K562 (cell line): ENCODE measurements at regions not wholly inside any gene's neighbourhood (a gene's known extent, or its start where the extent isn't known, plus 50 kb on each side); places are given as distances from the start of the nearest gene placed in this dataset.
A peak's percentile ranks its signal among the peaks of the same experiment; 100 is the strongest.

Experiments
- ATAC-seq: fragments of 200-7000 bp; cut with Tn5 transposase; 3 replicates; pipeline ENCODE4 v1.9.1; 2020; ENCODE audit warnings: moderate library complexity
- BruUV-seq: library from RNA; stranded (reverse); fragments of 400-500 nt; replicated peaks from 2 replicates; lab custom pipeline; 2021; lab: Mats Ljungman, UMichigan
- CTCF ChIA-PET: fragments of 300-600 bp; formaldehyde crosslinking; extraction: SDS; loops from one replicate; lab custom pipeline; 2021; ENCODE audit warnings: low intra/inter-chr PET ratio; lab: Yijun Ruan, JAX
- POLR2A ChIA-PET: fragments of 300-600, 350-650 bp; sonication (Branson Sonifier 250); formaldehyde crosslinking; extraction: SDS; loops from one replicate; lab custom pipeline; 2021; ENCODE audit warnings: antibody characterized with exemption, inconsistent platforms; lab: Yijun Ruan, JAX
- DNase-seq, 4 experiments: peaks; one replicate each; pipeline versions ENCODE4 v3.0.0 to v3.0.0-alpha.2; 2011 to 2018; ENCODE audit warnings: low spot score in 3 of 4, mixed read lengths in 3 of 4; ENCODE audit errors: extremely low read depth in 1 of 4
- FAIRE-seq: peaks from 2 replicates; lab custom pipeline; 2011; peaks lifted over from hg19 to GRCh38; lab: Jason Lieb, UNC
- H2AFZ ChIP-seq: 2 replicates; pipeline ENCODE4 v1.6.0; 2011; ENCODE audit warnings: low read depth, low read length, control low read depth, inconsistent platforms
- H3K27ac ChIP-seq: fragments of 200-600 bp; 3 replicates; pipeline ENCODE4 v1.8.0; 2011; ENCODE audit warnings: low read depth, mild to moderate bottlenecking, control low read depth, inconsistent platforms, low read length, moderate library complexity, mixed read lengths; ENCODE audit errors: extremely low read depth
- H3K27me3 ChIP-seq, 2 experiments: fragments of 300-600 bp in 1 of 2; 2 replicates in 1 of 2; 3 replicates in 1 of 2; pipeline versions ENCODE4 v1.6.0 to v1.8.0; 2011; ENCODE audit warnings: inconsistent platforms in 2 of 2, low read length in 2 of 2, mild to moderate bottlenecking in 1 of 2, mixed read lengths in 1 of 2, moderate library complexity in 1 of 2; ENCODE audit not compliant: control insufficient read depth in 2 of 2, insufficient read depth in 2 of 2
- H3K36me3 ChIP-seq: fragments of 300-600 bp; 3 replicates; pipeline ENCODE4 v1.8.0; 2011; ENCODE audit warnings: mild to moderate bottlenecking, low read length, inconsistent platforms; ENCODE audit not compliant: control insufficient read depth, insufficient read depth
- H3K4me1 ChIP-seq, 2 experiments: fragments of 200-600 bp in 1 of 2; replicated peaks in 1 of 2; 2 replicates in 1 of 2; 3 replicates in 1 of 2; pipeline versions ENCODE4 v1.5.1 to v1.8.0; 2011; ENCODE audit warnings: inconsistent platforms in 2 of 2, low read length in 2 of 2, mild to moderate bottlenecking in 1 of 2, mixed read lengths in 1 of 2, moderate library complexity in 1 of 2; ENCODE audit not compliant: control insufficient read depth in 2 of 2, insufficient read depth in 2 of 2
- H3K4me2 ChIP-seq: 2 replicates; pipeline ENCODE4 v1.6.1; 2011; ENCODE audit warnings: low read length, control low read depth, inconsistent platforms, mixed read lengths; ENCODE audit not compliant: insufficient read depth
- H3K4me3 ChIP-seq: fragments of 200-600 bp; sonication (generic), shearing (Covaris generic); 2 replicates; pipeline ENCODE4 v1.5.1; 2016; ENCODE audit warnings: control low read depth, inconsistent platforms
- H3K79me2 ChIP-seq: fragments of 200-600 bp; 3 replicates; pipeline ENCODE4 v1.8.0; 2011; ENCODE audit warnings: low read length, inconsistent platforms; ENCODE audit not compliant: control insufficient read depth, insufficient read depth
- H3K9ac ChIP-seq, 2 experiments: 2 replicates each; pipeline versions ENCODE4 v1.6.0 to v1.6.1; 2011; ENCODE audit warnings: low read depth in 2 of 2, low read length in 2 of 2, control low read depth in 1 of 2, inconsistent platforms in 1 of 2, mild to moderate bottlenecking in 1 of 2, mixed read lengths in 1 of 2; ENCODE audit not compliant: insufficient read depth in 1 of 2
- H3K9me1 ChIP-seq: one replicate; pipeline ENCODE4 v1.6.0; 2011; ENCODE audit warnings: inconsistent platforms, mild to moderate bottlenecking, low read length, moderate library complexity; ENCODE audit not compliant: control insufficient read depth, insufficient read depth
- H3K9me3 ChIP-seq: replicated peaks from 2 replicates; pipeline ENCODE4 v1.5.1; 2011; ENCODE audit warnings: low read depth, low read length, inconsistent platforms; ENCODE audit not compliant: control insufficient read depth, insufficient read depth
- H4K20me1 ChIP-seq: replicated peaks from 2 replicates; pipeline ENCODE4 v1.6.1; 2011; ENCODE audit warnings: low read length, inconsistent platforms, mixed read lengths; ENCODE audit not compliant: control insufficient read depth, insufficient read depth
- HSF4 ChIP-seq: fragments of 250-450 bp; sonication (Bioruptor Pico); IDR thresholded peaks from 2 replicates; pipeline ENCODE4 v2.1.2; 2022; ENCODE audit warnings: mild to moderate bottlenecking, moderate library complexity, borderline replicate concordance
- MAFF ChIP-seq: IDR thresholded peaks from 2 replicates; pipeline ENCODE4 v1.6.1; 2012; ENCODE audit warnings: low read length, improper control_type of control experiment
- MAFK ChIP-seq: IDR thresholded peaks from 2 replicates; pipeline ENCODE4 v1.6.1; 2011; ENCODE audit warnings: low read length, improper control_type of control experiment
- MYBL2 ChIP-seq, 2 experiments: fragments of 450-650 bp in 1 of 2; sonication (generic) in 1 of 2; formaldehyde crosslinking in 1 of 2; IDR thresholded peaks; 2 replicates each; pipeline versions ENCODE4 v1.6.1 to v1.8.1; 2017 to 2022; ENCODE audit warnings: borderline replicate concordance in 1 of 2, inconsistent platforms in 1 of 2, low read depth in 1 of 2, mild to moderate bottlenecking in 1 of 2, missing genetic modification reagents in 1 of 2, moderate library complexity in 1 of 2
- NR2F6 ChIP-seq: fragments of 450-650 bp; formaldehyde crosslinking; IDR thresholded peaks from 2 replicates; pipeline ENCODE4 v1.4.0; 2020; ENCODE audit warnings: mild to moderate bottlenecking
- SMARCA4 ChIP-seq: fragments of 450-650 bp; IDR thresholded peaks from 2 replicates; pipeline ENCODE4 v1.6.1; 2016
- TRIM24 ChIP-seq, 2 experiments: fragments of 450-650 bp; IDR thresholded peaks; 2 replicates each; pipeline ENCODE4 v1.6.1; 2016
- XRCC3 ChIP-seq: fragments of 450-650 bp; IDR thresholded peaks from 2 replicates; pipeline ENCODE4 v1.6.1; 2017; ENCODE audit warnings: mild to moderate bottlenecking, moderate library complexity
- ZNF384 ChIP-seq: IDR thresholded peaks from 2 replicates; pipeline ENCODE4 v1.6.1; 2012; ENCODE audit warnings: low read depth, low read length, improper control_type of control experiment
- WGBS: fragments of 100-300 bp; shearing (Covaris generic); methylation state at CpG from one replicate; pipeline ENCODE4 v1.1.6; 2016; ENCODE audit warnings: low coverage, mixed read lengths; ENCODE audit not compliant: insufficient coverage; ENCODE audit errors: missing lambda C conversion rate; 5-methylcytosine and 5-hydroxymethylcytosine counted together
- in situ Hi-C: fragments of 300-500 bp; cut with MboI; formaldehyde crosslinking; loops from 4 replicates; pipeline ENCODE4 v1.15.0; 2018; ENCODE audit warnings: inconsistent platforms, mixed read lengths
- intact Hi-C: fragments of 100-400 bp; cut with micrococcal nuclease; formaldehyde crosslinking; loops from 2 replicates; pipeline ENCODE4 v1.14.2; 2022
- TF ChIP-seq, protein P1 (sequence below): fragments of 250-450 bp; sonication (Bioruptor Pico); IDR thresholded peaks from 2 replicates; pipeline ENCODE4 v1.4.0; 2020; ENCODE audit warnings: mild to moderate bottlenecking, moderate library complexity
- TF ChIP-seq, protein P2 (sequence below): fragments of 250-450 bp; sonication (Bioruptor Pico); IDR thresholded peaks from 2 replicates; pipeline ENCODE4 v1.8.0; 2021; ENCODE audit warnings: borderline replicate concordance, mild to moderate bottlenecking, moderate library complexity; ENCODE audit not compliant: poor library complexity, severe bottlenecking

DNA sequence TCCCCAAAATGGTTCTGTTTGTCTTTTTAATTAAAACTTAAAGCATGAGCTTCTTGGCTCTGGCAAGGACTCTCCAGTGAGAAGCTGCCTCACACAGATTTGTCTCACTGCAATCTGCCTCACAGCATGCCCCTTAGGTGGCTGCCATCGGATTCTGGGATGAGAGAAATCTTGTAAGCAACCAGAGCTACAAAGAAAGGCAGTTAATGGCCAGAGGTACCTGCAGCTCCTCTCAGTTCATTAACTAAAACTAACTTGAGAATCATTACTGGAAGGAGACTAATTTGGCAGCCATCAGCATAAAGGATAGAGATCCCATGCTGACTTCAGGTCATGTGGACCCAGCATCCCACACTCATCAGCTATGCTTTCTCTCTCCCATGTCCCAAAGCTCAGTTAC is 220.6 kb upstream of the DMAC1 start (continued):
- no peak for TF ChIP-seq TRIM24 (IDR thresholded peaks at IDR 0.05)
- TF ChIP-seq, protein P1, sequence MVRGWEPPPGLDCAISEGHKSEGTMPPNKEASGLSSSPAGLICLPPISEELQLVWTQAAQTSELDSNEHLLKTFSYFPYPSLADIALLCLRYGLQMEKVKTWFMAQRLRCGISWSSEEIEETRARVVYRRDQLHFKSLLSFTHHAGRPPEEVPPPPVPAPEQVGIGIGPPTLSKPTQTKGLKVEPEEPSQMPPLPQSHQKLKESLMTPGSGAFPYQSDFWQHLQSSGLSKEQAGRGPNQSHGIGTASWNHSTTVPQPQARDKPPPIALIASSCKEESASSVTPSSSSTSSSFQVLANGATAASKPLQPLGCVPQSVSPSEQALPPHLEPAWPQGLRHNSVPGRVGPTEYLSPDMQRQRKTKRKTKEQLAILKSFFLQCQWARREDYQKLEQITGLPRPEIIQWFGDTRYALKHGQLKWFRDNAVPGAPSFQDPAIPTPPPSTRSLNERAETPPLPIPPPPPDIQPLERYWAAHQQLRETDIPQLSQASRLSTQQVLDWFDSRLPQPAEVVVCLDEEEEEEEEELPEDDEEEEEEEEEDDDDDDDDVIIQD (CRISPR knock-in tag) = no peak
- no peak for TF ChIP-seq MYBL2 (IDR thresholded peaks at IDR 0.05; ENCODE audit: low read depth)
- no peak for TF ChIP-seq MYBL2 (CRISPR knock-in tag; IDR thresholded peaks at IDR 0.05; ENCODE audit: borderline replicate concordance)
- no peak for TF ChIP-seq HSF4
- TF ChIP-seq SMARCA4 = no peak
- TF ChIP-seq, protein P2, sequence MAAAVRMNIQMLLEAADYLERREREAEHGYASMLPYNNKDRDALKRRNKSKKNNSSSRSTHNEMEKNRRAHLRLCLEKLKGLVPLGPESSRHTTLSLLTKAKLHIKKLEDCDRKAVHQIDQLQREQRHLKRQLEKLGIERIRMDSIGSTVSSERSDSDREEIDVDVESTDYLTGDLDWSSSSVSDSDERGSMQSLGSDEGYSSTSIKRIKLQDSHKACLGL = no peak
- no peak for TF ChIP-seq XRCC3

DNA sequence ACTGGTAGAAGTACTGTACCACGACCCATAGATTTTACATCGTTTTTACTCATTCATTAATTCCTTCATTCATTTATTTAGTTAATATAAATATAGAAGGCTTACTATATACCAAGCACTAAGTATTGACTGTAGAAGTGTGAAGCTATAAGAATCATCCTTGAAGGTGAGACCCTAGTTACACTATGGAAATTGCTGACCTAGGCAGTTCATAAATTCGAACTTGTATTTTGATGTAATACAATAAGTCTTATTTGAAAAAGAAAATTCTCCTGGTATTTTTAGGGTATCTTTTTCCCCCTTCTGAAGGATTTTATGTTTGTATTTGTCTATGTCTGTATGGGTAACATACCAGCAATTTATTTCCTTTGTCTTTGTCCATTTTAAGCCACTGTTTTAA is 220.1 kb upstream of the DMAC1 start:
- peak; percentile 72 for TF ChIP-seq MAFK
- TF ChIP-seq NR2F6 (CRISPR knock-in tag) = no peak
- TF ChIP-seq ZNF384 = no peak
- peak; percentile 47; the same call in 1 of the 2 replicates for TF ChIP-seq MAFF
- Histone ChIP-seq H3K4me2 (no peak overlapping the region), H3K9me1 (no peaks in the 10 kb centered on the region), H3K9ac (no peak overlapping the region), H4K20me1 (no peaks in the 10 kb centered on the region), H3K4me1 (no peaks in the 10 kb centered on the region), H2AFZ (no peak overlapping the region), H3K4me3 (no peak overlapping the region), H3K27me3 (no peaks in the 10 kb centered on the region), H3K27ac (no peak overlapping the region), H3K9me3 (no peaks in the 10 kb centered on the region; the same call in 1 of the 2 replicates), H3K79me2 (no peaks in the 10 kb centered on the region), H3K36me3 (no peaks in the 10 kb centered on the region)
- ATAC-seq = no peak
- no peak for FAIRE-seq
- intact Hi-C loops (no loop called here), in situ Hi-C loops (no loop called here)
- DNase-seq = no peak
- no TSS peak for BruUV-seq
- POLR2A ChIA-PET = no interaction called here
- CTCF ChIA-PET = no interaction called here
- WGBS = 2% methylated on average over 3 of the region's 3 CpGs
